ENCODE measurements at regions not wholly inside any gene's neighbourhood (a gene's known extent, or its start where the extent isn't known, plus 50 kb on each side); places are given as distances from the start of the nearest gene placed in this dataset.

- Histone ChIP-seq H3K79me2 (ENCODE audit: low read depth) (no peaks in the 10 kb centered on the region), H3K9ac (no peak overlapping the region), H3K4me1 (peaks cover 9% of the 10 kb centered on the region), H2AFZ (replicated peaks) (no peak overlapping the region), H3K27me3 (no peaks in the 10 kb centered on the region), H3K4me2 (no peak overlapping the region), H3K9me3 (ENCODE audit: low read depth) (no peaks in the 10 kb centered on the region), H4K20me1 (ENCODE audit: low read depth) (no peaks in the 10 kb centered on the region), H3F3A (ENCODE audit: low read depth) (no peaks in the 10 kb centered on the region), H3K36me3 (no peaks in the 10 kb centered on the region), H3K27ac (no peak overlapping the region), H3K4me3 (no peak overlapping the region)
- Mint-ChIP-seq H3K4me1 (peaks cover 16% of the 10 kb centered on the region), H3K27me3 (ENCODE audit: insufficient read depth, low read depth) (peaks cover 2% of the 10 kb centered on the region), H3K27ac (no peak overlapping the region), H3K36me3 (no peaks in the 10 kb centered on the region), H3K4me3 (no peak overlapping the region), H3K9me3 (no peaks in the 10 kb centered on the region)
- TF ChIP-seq CTCF (IDR thresholded peaks at IDR 0.05) (no peak), EZH2phosphoT487 (IDR thresholded peaks at IDR 0.05) (no peak), EZH2 (IDR thresholded peaks at IDR 0.05) (no peak)
- DNase-seq (ENCODE audit: low spot score) = peak; percentile 16
These were observed 199.1 kb upstream of the SLC14A2 start for GRCh38 chr18:45416168-45416567.

GRCh38 chr18:45417392-45417791 is 197.9 kb upstream of the SLC14A2 start:
- no peaks in the 10 kb centered on the region for H3K79me2 ChIP-seq (ENCODE audit: low read depth)
- Mint-ChIP-seq H3K27ac (no peak overlapping the region), H3K9me3 (no peaks in the 10 kb centered on the region), H3K27me3 (ENCODE audit: insufficient read depth, low read depth) (peaks cover 2% of the 10 kb centered on the region), H3K4me1 (peaks cover 16% of the 10 kb centered on the region), H3K36me3 (no peaks in the 10 kb centered on the region), H3K4me3 (no peak overlapping the region)
- no peaks in the 10 kb centered on the region for H3F3A ChIP-seq (ENCODE audit: low read depth)
- DNase-seq (ENCODE audit: low spot score) = no peak
- H3K27me3 ChIP-seq = no peaks in the 10 kb centered on the region
- no peak overlapping the region for H2AFZ ChIP-seq (replicated peaks)
- H3K9ac ChIP-seq = no peak overlapping the region
- H3K27ac ChIP-seq = no peak overlapping the region
- TF ChIP-seq EZH2phosphoT487 (IDR thresholded peaks at IDR 0.05) = no peak
- TF ChIP-seq EZH2 (IDR thresholded peaks at IDR 0.05) = no peak
- TF ChIP-seq CTCF (IDR thresholded peaks at IDR 0.05) = no peak
- H4K20me1 ChIP-seq (ENCODE audit: low read depth) = no peaks in the 10 kb centered on the region
- H3K4me1 ChIP-seq = peaks cover 9% of the 10 kb centered on the region
- no peak overlapping the region for H3K4me3 ChIP-seq
- H3K9me3 ChIP-seq (ENCODE audit: low read depth) = no peaks in the 10 kb centered on the region
- no peaks in the 10 kb centered on the region for H3K36me3 ChIP-seq
- H3K4me2 ChIP-seq = no peak overlapping the region

- Histone ChIP-seq H3K27ac (no peak overlapping the region), H3K36me3 (no peaks in the 10 kb centered on the region), H3K4me3 (no peak overlapping the region), H3K9ac (no peak overlapping the region), H3K9me3 (ENCODE audit: low read depth) (no peaks in the 10 kb centered on the region), H3F3A (ENCODE audit: low read depth) (no peaks in the 10 kb centered on the region), H2AFZ (replicated peaks) (no peak overlapping the region), H3K79me2 (ENCODE audit: low read depth) (no peaks in the 10 kb centered on the region), H3K4me1 (no peaks in the 10 kb centered on the region), H3K4me2 (no peak overlapping the region), H3K27me3 (no peaks in the 10 kb centered on the region), H4K20me1 (ENCODE audit: low read depth) (no peaks in the 10 kb centered on the region)
- H3K9me3 Mint-ChIP-seq = no peaks in the 10 kb centered on the region
- peaks cover 2% of the 10 kb centered on the region for H3K27me3 Mint-ChIP-seq (ENCODE audit: insufficient read depth, low read depth)
- no peaks in the 10 kb centered on the region for H3K4me1 Mint-ChIP-seq
- no peak overlapping the region for H3K27ac Mint-ChIP-seq
- H3K36me3 Mint-ChIP-seq = no peaks in the 10 kb centered on the region
- TF ChIP-seq EZH2phosphoT487 (IDR thresholded peaks at IDR 0.05) (no peak), CTCF (IDR thresholded peaks at IDR 0.05) (no peak), EZH2 (IDR thresholded peaks at IDR 0.05) (no peak)
- DNase-seq (ENCODE audit: low spot score) = no peak
- no peak overlapping the region for H3K4me3 Mint-ChIP-seq
These were observed 191.6 kb upstream of the SLC14A2 start for GRCh38 chr18:45423659-45424058.
